ENCODE measurements at regions not wholly inside any gene's neighbourhood (a gene's known extent, or its start where the extent isn't known, plus 50 kb on each side); places are given as distances from the start of the nearest gene placed in this dataset.

- TF ChIP-seq POLR2A (IDR thresholded peaks at IDR 0.05; ENCODE audit: low read depth, low read length) (no peak), CTCF (conservative IDR thresholded peaks at IDR 0.05; ENCODE audit: low read depth, low read length) (no peak), MAZ (IDR thresholded peaks at IDR 0.05; ENCODE audit: borderline replicate concordance, low read depth, low read length) (no peak)
These were observed 597.2 kb downstream of the LRRC70 start for GRCh38 chr5:63175850-63176249.

All from IMR-90 (cell line).